Cardiac fibroblast (primary cell): ENCODE measurements at regions not wholly inside any gene's neighbourhood (a gene's known extent, or its start where the extent isn't known, plus 50 kb on each side); places are given as distances from the start of the nearest gene placed in this dataset.
A peak's percentile ranks its signal among the peaks of the same experiment; 100 is the strongest.

Source experiments
- DNase-seq, 2 donors: peaks; one replicate each; pipeline versions ENCODE4 v3.0.0 to v3.0.0-alpha.2; 2010; ENCODE audit warnings: low read depth in 2 of 2
- H3K4me3 ChIP-seq, 2 donors: replicated peaks in 1 of 2; 1 replicate in 1 of 2; 2 replicates in 1 of 2; pipeline ENCODE4 v1.5.1; 2011; ENCODE audit warnings: low read depth in 2 of 2, low read length in 2 of 2, mild to moderate bottlenecking in 2 of 2, moderate library complexity in 1 of 2
- TF ChIP-seq, protein P1 (sequence below): IDR thresholded peaks from one replicate; pipeline ENCODE4 v1.5.1; 2011; ENCODE audit warnings: low read depth, mild to moderate bottlenecking, low read length, inconsistent platforms

- DNase-seq, result no peak
- TF ChIP-seq, protein P1, sequence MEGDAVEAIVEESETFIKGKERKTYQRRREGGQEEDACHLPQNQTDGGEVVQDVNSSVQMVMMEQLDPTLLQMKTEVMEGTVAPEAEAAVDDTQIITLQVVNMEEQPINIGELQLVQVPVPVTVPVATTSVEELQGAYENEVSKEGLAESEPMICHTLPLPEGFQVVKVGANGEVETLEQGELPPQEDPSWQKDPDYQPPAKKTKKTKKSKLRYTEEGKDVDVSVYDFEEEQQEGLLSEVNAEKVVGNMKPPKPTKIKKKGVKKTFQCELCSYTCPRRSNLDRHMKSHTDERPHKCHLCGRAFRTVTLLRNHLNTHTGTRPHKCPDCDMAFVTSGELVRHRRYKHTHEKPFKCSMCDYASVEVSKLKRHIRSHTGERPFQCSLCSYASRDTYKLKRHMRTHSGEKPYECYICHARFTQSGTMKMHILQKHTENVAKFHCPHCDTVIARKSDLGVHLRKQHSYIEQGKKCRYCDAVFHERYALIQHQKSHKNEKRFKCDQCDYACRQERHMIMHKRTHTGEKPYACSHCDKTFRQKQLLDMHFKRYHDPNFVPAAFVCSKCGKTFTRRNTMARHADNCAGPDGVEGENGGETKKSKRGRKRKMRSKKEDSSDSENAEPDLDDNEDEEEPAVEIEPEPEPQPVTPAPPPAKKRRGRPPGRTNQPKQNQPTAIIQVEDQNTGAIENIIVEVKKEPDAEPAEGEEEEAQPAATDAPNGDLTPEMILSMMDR, result no peak
- no peak overlapping the region for H3K4me3 ChIP-seq
Observed at GRCh38 chr12:19700969-19701368, 261.7 kb downstream of the AEBP2 start.

DNA sequence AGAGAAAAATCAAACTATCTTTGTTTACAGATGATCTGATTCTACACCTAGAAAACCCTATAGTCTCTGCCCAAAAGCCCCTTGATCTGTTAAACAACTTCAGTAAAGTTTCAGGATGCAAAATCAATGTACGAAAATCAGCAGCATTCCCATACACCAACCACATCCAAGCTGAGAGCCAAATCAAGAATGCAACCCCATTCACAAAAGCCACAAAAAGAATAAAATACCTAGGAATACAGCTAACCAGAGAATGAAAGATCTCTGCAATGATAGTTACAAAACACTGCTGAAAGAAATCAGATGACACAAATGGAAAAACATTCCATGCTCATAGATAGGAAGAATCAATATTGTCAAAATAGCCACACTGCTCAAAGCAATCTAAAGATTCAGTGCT is 265.7 kb downstream of the AEBP2 start:
- DNase-seq, result no peak
- TF ChIP-seq, protein P1, result no peak
- no peak overlapping the region for H3K4me3 ChIP-seq

DNA sequence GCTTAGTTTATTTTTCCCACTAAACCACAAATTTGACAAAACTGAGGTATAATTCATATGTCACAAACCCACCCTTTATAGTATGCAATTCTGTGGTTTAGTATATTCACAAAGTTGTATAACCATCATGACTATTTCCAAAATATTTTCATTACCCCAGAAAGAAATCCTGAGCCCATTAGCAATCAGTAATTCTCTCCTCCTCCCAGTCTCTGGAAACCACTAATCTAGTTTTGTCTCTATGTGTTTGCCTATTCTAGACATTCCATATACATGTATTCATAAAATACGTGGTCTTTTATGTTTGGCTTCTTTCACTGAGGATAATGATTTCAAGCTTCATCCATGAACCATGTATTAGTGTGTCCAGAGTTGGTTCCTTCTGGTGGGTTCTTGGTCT is 267.6 kb downstream of the AEBP2 start:
- DNase-seq, result peak in 1 of 2 donors; percentile 17
- TF ChIP-seq, protein P1, result no peak
- no peak overlapping the region for H3K4me3 ChIP-seq

DNA sequence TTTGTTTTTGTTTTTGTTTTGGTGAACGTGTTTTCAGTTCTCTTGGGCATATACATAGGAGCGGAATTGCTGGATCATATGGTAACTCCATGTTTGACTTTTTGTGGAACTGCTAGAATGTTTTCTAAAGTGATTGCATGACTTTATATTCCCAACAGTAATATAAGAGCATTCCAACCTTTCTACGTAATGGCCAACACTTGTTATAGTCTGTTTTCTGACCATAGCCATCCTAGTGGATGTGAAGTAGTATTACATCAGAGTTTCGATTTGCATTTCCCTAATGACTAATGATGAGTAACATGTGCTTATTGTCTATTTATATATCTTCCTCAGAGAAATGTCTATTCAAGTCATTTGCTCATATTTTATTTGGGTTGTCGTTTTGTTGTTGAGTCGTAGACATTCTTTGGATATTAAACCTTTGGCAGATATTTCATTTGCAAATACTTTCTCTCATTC is 268.7 kb downstream of the AEBP2 start:
- H3K4me3 ChIP-seq, result no peak overlapping the region
- TF ChIP-seq, protein P1, result peak; percentile 41
- peak in 1 of 2 donors; percentile 92 for DNase-seq

DNA sequence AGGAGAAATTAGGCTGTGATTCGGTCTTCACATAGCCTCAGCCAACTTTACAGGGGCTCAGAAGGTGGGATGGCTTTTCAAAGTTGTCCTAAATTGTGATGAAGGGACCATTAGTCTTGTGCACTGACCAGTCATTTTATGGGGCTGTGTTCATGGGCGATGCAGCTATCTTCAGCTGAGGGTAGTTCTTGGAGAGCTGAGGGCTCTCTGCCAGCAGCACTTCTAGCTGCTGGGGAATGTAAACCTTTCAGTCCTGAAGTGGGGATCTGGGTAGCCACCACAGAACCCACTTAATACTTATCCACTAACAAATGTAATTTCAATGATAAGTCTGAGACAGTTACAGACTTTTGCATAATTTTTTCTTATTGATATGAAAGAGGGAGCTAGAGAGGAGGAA is 270.6 kb downstream of the AEBP2 start:
- TF ChIP-seq, protein P1, result no peak
- DNase-seq, result no peak
- H3K4me3 ChIP-seq, result no peak overlapping the region

GRCh38 chr12:19710811-19711793 is 271.8 kb downstream of the AEBP2 start:
- no peak overlapping the region for H3K4me3 ChIP-seq
- TF ChIP-seq, protein P1, result no peak
- peak; percentile 31 to 44 for DNase-seq
